Renal pelvis (tissue), 1 donor: ENCODE measurements at regions not wholly inside any gene's neighbourhood (a gene's known extent, or its start where the extent isn't known, plus 50 kb on each side); places are given as distances from the start of the nearest gene placed in this dataset.
"Not testable (repeated sequence)": the region's sequence is repeated elsewhere in the genome, so short reads cannot be mapped to it uniquely, and the experiment has no call there.

ENCODE experiments used
- DNase-seq: peaks from one replicate; pipeline ENCODE4 v3.0.0-alpha.2; 2013

GRCh38 chr11:69572233-69572860, 68.6 kb upstream of the CCND1 start:
- no peak for DNase-seq

- DNase-seq, result no peak
Observed at GRCh38 chr11:69572861-69573260, 68.1 kb upstream of the CCND1 start.

- DNase-seq, result no peak
Observed at GRCh38 chr11:69573761-69574607, 67.0 kb upstream of the CCND1 start.

GRCh38 chr11:69574608-69575255, 66.2 kb upstream of the CCND1 start:
- DNase-seq, result no peak

GRCh38 chr11:69575296-69576068, 65.5 kb upstream of the CCND1 start:
- DNase-seq, result no peak

- DNase-seq, result no peak
Observed at GRCh38 chr11:69576069-69576782, 64.7 kb upstream of the CCND1 start.

- DNase-seq, result no peak
Observed at GRCh38 chr11:69578167-69578566, 62.8 kb upstream of the CCND1 start.

- DNase-seq, result no peak
Observed at GRCh38 chr11:69580529-69580928, 60.4 kb upstream of the CCND1 start.

GRCh38 chr11:69582756-69583467, 58.0 kb upstream of the CCND1 start:
- no peak for DNase-seq

GRCh38 chr11:69584160-69584559, 56.8 kb upstream of the CCND1 start:
- no peak for DNase-seq

- DNase-seq, result no peak
Observed at GRCh38 chr11:69585385-69585784, 55.6 kb upstream of the CCND1 start.

GRCh38 chr11:69587454-69588090, 53.4 kb upstream of the CCND1 start:
- DNase-seq, result no peak

- DNase-seq, result no peak
Observed at GRCh38 chr11:69588270-69588669, 52.7 kb upstream of the CCND1 start.

- not testable (repeated sequence) for DNase-seq
Observed at GRCh38 chr11:69590088-69590487, 50.9 kb upstream of the CCND1 start.
